GM19043 (cell line): ENCODE measurements at regions not wholly inside any gene's neighbourhood (a gene's known extent, or its start where the extent isn't known, plus 50 kb on each side); places are given as distances from the start of the nearest gene placed in this dataset.
"Not testable (repeated sequence)": the region's sequence is repeated elsewhere in the genome, so short reads cannot be mapped to it uniquely, and the experiment has no call there.

Experiments used
- ATAC-seq: cut with Tn5 transposase; IDR thresholded peaks from one replicate; pipeline ENCODE4 v1.9.1; 2021; ENCODE audit warnings: low read depth; ENCODE audit not compliant: unreplicated experiment

- no peak for ATAC-seq
These were observed 126.6 kb downstream of the CCDC71L start for GRCh38 chr7:106534271-106534846.

GRCh38 chr7:106530183-106530582, 130.8 kb downstream of the CCDC71L start:
- not testable (repeated sequence) for ATAC-seq

GRCh38 chr7:106526617-106527016, 134.3 kb downstream of the CCDC71L start:
- not testable (repeated sequence) for ATAC-seq

- ATAC-seq = no peak
These were observed 136.3 kb downstream of the CCDC71L start for GRCh38 chr7:106524690-106525059.

GRCh38 chr7:106523482-106523881, 137.5 kb downstream of the CCDC71L start:
- no peak for ATAC-seq

GRCh38 chr7:106522696-106523095, 138.3 kb downstream of the CCDC71L start:
- no peak for ATAC-seq

DNA sequence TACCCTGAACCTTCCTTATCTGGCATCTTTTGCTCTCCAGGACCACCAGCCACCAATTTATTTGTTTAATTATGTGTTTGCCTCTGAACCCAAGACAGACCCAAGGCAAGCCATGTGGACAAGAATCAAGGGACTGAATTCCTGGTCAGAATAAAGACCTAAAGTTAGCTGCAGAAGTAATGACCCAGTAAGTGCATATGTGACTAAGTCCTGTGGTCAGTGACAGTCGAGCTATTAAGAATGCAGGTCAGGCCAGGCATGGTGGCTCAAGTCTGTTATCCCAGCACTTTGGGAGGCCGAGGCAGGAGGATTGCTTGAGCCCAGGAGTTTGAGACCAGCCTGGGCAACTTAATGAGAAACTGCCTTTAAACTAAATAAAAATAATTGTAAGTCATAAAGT, 139.4 kb downstream of the CCDC71L start:
- ATAC-seq = no peak

DNA sequence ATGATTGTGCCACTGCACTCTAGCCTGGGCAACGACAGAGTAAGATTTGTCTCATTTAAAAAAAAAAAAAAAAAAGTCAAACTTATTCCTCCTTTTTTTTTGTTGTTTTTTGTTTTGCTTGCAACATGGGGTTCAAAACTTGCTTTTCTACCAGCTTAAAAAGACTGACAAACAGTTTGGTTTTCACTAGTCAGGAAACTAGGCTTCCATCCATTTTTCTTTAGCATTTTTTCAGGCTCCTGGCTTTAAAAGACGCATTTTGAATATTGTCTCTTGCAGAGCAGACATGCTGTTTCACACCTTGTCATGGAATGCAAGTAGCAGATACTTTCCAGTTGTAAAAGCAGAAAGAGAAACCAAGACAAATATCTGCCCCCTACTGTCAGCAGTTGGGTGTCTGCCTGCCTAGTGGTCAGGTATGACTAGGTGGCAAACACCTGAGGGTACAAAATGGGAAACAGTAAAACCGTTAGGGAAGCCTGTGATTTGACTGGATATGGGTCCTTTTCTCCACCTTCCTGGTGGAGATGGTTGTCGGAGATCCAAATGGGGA, 139.9 kb downstream of the CCDC71L start:
- no peak for ATAC-seq

GRCh38 chr7:106518967-106519366, 142.0 kb downstream of the CCDC71L start:
- no peak for ATAC-seq

GRCh38 chr7:106518239-106518638, 142.7 kb downstream of the CCDC71L start:
- ATAC-seq = no peak

DNA sequence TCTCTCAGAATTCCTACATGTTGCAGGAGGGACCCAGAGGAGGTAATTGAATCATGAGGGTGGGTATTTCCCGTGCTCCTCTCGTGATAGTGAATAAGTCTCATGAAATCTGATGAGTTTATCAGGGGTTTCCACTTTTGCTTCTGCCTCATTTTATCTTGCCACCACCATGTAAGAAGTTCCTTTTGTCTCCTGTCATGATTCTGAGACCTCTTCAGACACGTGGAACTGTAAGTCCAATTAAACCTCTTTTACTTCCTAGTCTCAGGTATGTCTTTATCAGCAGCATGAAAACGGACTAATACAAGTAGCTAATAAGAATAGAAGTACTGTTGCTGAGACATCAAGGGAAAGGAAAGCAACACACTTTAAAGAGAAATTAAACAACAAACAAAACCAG, 143.4 kb downstream of the CCDC71L start:
- ATAC-seq = no peak

DNA sequence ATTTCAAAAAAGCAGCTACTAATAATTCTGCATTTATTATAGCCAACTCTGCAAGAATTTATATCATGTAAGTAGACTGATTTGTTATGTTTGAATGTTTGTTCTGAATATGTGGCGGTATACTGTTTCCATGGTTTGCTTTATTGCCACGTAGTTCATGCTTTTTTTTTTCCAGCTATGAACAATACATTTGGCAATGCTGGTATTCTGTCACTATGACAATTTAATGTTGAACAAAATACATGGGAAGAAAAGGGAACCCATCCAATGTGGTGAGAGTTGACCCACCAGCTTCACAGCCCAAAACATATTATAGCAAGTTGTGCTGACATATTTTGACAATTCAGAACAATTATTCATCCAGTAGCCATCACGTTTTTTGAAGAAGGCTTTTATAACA, 145.6 kb downstream of the CCDC71L start:
- ATAC-seq = no peak

DNA sequence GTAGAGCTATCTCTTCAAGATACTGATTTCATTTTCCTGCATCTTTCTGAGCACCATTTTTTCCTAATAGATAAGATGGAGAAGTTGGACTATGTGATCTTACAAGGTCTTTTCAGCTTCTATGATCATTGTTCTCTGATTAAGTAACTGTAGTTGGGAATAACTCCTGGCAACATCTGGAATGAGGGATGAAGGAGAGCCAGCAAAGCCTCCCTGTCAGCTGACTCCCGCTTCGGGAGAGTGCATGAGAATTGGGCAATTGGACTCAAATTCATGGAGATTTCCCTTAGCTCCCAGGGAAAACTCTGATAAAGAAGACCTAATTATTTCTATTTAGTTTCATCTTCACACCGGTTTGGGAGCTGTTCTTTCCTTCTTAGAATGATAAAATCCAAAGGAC, 146.1 kb downstream of the CCDC71L start:
- ATAC-seq = no peak

DNA sequence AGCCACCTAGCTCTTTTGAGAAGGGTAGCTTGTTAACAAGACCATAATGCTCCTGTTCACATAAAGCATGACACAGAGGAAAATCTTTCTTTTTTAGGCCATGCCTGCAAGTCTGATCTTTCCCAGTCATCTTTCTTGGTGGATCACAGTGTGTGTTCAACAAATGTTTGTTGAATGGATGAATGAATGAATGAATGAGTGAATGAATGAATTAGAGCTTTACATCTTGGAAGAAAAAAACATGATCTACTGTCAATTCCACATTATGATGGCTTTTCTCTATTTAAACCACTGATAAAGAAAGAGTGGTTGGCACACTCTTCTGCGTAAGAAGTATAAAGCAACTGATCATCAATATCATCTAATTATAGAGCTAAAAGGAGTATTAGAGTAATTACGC, 148.7 kb downstream of the CCDC71L start:
- ATAC-seq = no peak

- no peak for ATAC-seq
These were observed 156.3 kb downstream of the CCDC71L start for GRCh38 chr7:106504645-106505044.

DNA sequence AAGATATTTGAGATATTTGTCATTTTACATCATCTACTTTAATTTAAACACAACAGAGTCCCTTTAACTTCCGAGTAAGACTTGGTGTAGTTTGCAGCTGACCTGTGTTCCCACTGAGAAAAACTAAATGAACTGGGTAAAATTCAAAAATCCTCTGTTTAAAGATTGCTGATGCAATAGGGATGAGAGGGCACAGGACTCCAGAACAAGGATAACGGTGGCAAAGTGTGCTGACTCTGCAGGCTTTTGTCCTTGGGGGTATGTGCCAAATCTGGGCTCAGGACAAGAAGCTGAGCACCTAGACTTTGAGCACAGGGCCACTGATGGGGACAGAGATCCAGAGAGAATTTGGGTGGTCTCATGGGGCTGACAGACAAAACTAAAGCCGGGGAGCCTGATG, 156.8 kb downstream of the CCDC71L start:
- no peak for ATAC-seq

GRCh38 chr7:106503626-106504025, 157.3 kb downstream of the CCDC71L start:
- ATAC-seq = no peak

DNA sequence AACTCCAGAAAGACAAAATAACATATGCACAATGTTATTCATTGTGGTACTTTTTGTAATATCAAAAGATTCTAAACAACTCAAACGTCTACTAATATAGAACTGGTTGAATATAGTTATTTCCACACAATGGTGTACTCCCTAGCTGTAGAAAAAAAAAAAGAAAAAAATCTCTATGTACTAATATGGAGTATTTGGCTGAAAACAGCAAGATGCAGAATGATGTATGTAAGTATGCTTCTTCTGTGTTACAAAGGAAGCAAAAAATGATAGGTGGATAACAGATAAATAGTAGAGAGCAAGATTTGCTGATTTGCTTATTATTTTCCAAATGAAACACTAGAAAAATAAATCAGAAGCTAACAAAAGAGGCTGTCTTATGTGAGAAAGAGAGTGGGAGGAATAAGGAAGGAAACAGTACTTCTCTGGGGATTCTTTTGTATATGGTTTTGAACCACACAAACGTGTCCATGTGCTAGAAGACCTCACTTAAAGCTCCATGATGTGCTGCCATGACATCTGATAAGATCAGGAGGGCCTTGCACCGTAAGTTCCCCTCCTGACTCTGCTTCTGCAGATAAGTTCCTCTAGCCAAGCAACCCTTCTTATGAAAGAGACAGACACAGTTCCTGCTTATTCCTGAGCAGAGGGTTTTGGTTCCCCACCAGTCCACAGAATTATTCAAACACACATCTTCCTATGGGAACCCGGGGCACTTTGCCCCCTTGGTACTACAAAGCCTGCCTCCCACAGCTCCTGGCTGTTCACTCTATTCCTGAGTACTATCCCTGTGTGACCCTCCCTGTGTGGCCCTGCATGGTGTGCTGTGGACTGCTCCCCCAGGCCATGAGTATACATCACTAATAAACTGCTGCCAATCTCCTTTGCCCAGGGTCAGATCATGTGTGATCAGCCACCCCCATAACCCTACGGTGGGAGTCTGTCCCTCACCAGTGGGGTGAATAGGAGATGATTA, 159.1 kb downstream of the CCDC71L start:
- ATAC-seq = no peak

GRCh38 chr7:106499897-106500296, 161.1 kb downstream of the CCDC71L start:
- ATAC-seq = no peak

GRCh38 chr7:106498005-106498404, 163.0 kb downstream of the CCDC71L start:
- ATAC-seq = not testable (repeated sequence)

- ATAC-seq = no peak
These were observed 167.8 kb downstream of the CCDC71L start for GRCh38 chr7:106493041-106493731.
